GM12891 (cell line): ENCODE measurements at regions not wholly inside any gene's neighbourhood (a gene's known extent, or its start where the extent isn't known, plus 50 kb on each side); places are given as distances from the start of the nearest gene placed in this dataset.
"Not testable (repeated sequence)": the region's sequence is repeated elsewhere in the genome, so short reads cannot be mapped to it uniquely, and the experiment has no call there.

ENCODE experiments used
- DNase-seq: peaks from one replicate; pipeline ENCODE4 v3.0.0; 2011; ENCODE audit warnings: low spot score; ENCODE audit not compliant: insufficient read length
- FAIRE-seq: peaks from 2 replicates; lab custom pipeline; 2011; peaks lifted over from hg19 to GRCh38; lab: Jason Lieb, UNC
- PAX5 ChIP-seq: IDR thresholded peaks from 2 replicates; pipeline ENCODE4 v1.6.1; 2011; ENCODE audit warnings: low read length, moderate library complexity, mild to moderate bottlenecking; ENCODE audit not compliant: insufficient read depth, severe bottlenecking
- POLR2A ChIP-seq: IDR thresholded peaks from 2 replicates; pipeline ENCODE4 v1.6.1; 2011; ENCODE audit warnings: low read depth, low read length, control low read depth
- POLR2AphosphoS5 ChIP-seq: IDR thresholded peaks from 2 replicates; pipeline ENCODE4 v1.6.1; 2011; ENCODE audit warnings: low read depth, low read length, control low read depth
- POU2F2 ChIP-seq: IDR thresholded peaks from 2 replicates; pipeline ENCODE4 v1.6.1; 2011; ENCODE audit warnings: low read depth, mild to moderate bottlenecking, control low read depth, low read length, moderate library complexity
- SPI1 ChIP-seq: IDR thresholded peaks from 2 replicates; pipeline ENCODE4 v1.6.1; 2011; ENCODE audit warnings: low read depth, low read length, control low read depth
- TAF1 ChIP-seq: IDR thresholded peaks from 2 replicates; pipeline ENCODE4 v1.6.1; 2011; ENCODE audit warnings: low read depth, low read length, control low read depth

GRCh38 chr4:12645732-12646131 is 838.4 kb downstream of the RAB28 start:
- DNase-seq = no peak
- no peak for FAIRE-seq
- TF ChIP-seq POLR2A = no peak
- no peak for TF ChIP-seq PAX5
- no peak for TF ChIP-seq TAF1
- no peak for TF ChIP-seq POU2F2
- TF ChIP-seq POLR2AphosphoS5 = no peak
- no peak for TF ChIP-seq SPI1

- no peak for FAIRE-seq
- no peak for TF ChIP-seq PAX5
- no peak for TF ChIP-seq POU2F2
- TF ChIP-seq SPI1 = no peak
- no peak for TF ChIP-seq POLR2A
- TF ChIP-seq POLR2AphosphoS5 = no peak
- no peak for TF ChIP-seq TAF1
- DNase-seq = no peak
Measured at GRCh38 chr4:12644261-12644660, 839.9 kb downstream of the RAB28 start.

- no peak for DNase-seq
- FAIRE-seq = no peak
- no peak for TF ChIP-seq PAX5
- no peak for TF ChIP-seq POLR2A
- TF ChIP-seq TAF1 = no peak
- TF ChIP-seq POLR2AphosphoS5 = no peak
- no peak for TF ChIP-seq SPI1
- no peak for TF ChIP-seq POU2F2
Measured at GRCh38 chr4:12636191-12636590, 847.9 kb downstream of the RAB28 start.

GRCh38 chr4:12635629-12636028 is 848.5 kb downstream of the RAB28 start:
- TF ChIP-seq POU2F2 (no peak), SPI1 (peak; percentile 72)
- FAIRE-seq (no peak), DNase-seq (no peak)

- FAIRE-seq (peak; percentile 95), DNase-seq (peak; percentile 24)
- TF ChIP-seq POU2F2 (no peak), SPI1 (no peak), POLR2AphosphoS5 (no peak), PAX5 (no peak), TAF1 (no peak), POLR2A (no peak)
Measured at GRCh38 chr4:12633053-12633651, 851.0 kb downstream of the RAB28 start.

- no peak for TF ChIP-seq POLR2AphosphoS5
- TF ChIP-seq POLR2A = no peak
- TF ChIP-seq PAX5 = no peak
- no peak for TF ChIP-seq TAF1
- no peak for TF ChIP-seq SPI1
- no peak for TF ChIP-seq POU2F2
- DNase-seq = no peak
- no peak for FAIRE-seq
Measured at GRCh38 chr4:12615822-12616221, 868.3 kb downstream of the RAB28 start.

GRCh38 chr4:12612876-12613275 is 871.3 kb downstream of the RAB28 start:
- DNase-seq = no peak
- TF ChIP-seq POLR2A = no peak
- no peak for TF ChIP-seq POU2F2
- TF ChIP-seq TAF1 = no peak
- no peak for TF ChIP-seq POLR2AphosphoS5
- no peak for TF ChIP-seq SPI1
- TF ChIP-seq PAX5 = no peak
- no peak for FAIRE-seq

- FAIRE-seq, DNase-seq: not testable (repeated sequence)
Measured at GRCh38 chr4:12609212-12609875, 874.8 kb downstream of the RAB28 start.

GRCh38 chr4:12595986-12596385 is 888.2 kb downstream of the RAB28 start:
- FAIRE-seq (no peak), DNase-seq (no peak)
- no peak for TF ChIP-seq TAF1
- no peak for TF ChIP-seq POLR2A
- TF ChIP-seq SPI1 = no peak
- no peak for TF ChIP-seq POLR2AphosphoS5
- no peak for TF ChIP-seq PAX5
- TF ChIP-seq POU2F2 = no peak

- no peak for DNase-seq
- FAIRE-seq = no peak
- no peak for TF ChIP-seq POLR2AphosphoS5
Measured at GRCh38 chr4:12595489-12595888, 888.7 kb downstream of the RAB28 start.

GRCh38 chr4:12588582-12588981 is 895.6 kb downstream of the RAB28 start:
- no peak for FAIRE-seq
- TF ChIP-seq PAX5 = no peak
- no peak for TF ChIP-seq POLR2AphosphoS5
- no peak for TF ChIP-seq POU2F2
- TF ChIP-seq TAF1 = no peak
- no peak for TF ChIP-seq SPI1
- no peak for TF ChIP-seq POLR2A
- DNase-seq = no peak
